Neural cell (in vitro differentiated cells): ENCODE measurements at regions not wholly inside any gene's neighbourhood (a gene's known extent, or its start where the extent isn't known, plus 50 kb on each side); places are given as distances from the start of the nearest gene placed in this dataset.

Experiments
- H2AFZ ChIP-seq: fragments of 200-600, 300-800 bp; sonication (generic), shearing (Covaris generic); 2 replicates; pipeline ENCODE4 v1.6.0; 2014; ENCODE audit warnings: low read depth, mild to moderate bottlenecking, antibody characterized with exemption, low read length, moderate library complexity
- H3F3A ChIP-seq: fragments of 200-600 bp; shearing (Covaris generic); 2 replicates; pipeline ENCODE4 v1.6.1; 2016; ENCODE audit warnings: mild to moderate bottlenecking, moderate library complexity, mixed read lengths, antibody characterized with exemption, low read length; ENCODE audit not compliant: insufficient read depth, poor library complexity, severe bottlenecking
- H3K27ac ChIP-seq: fragments of 200-600, 300-800 bp; sonication (generic), shearing (Covaris generic); 2 replicates; pipeline ENCODE4 v1.5.1; 2014; ENCODE audit warnings: mild to moderate bottlenecking, low read length, moderate library complexity
- H3K27me3 ChIP-seq: fragments of 300-800, 200-600 bp; sonication (generic), shearing (Covaris generic); 2 replicates; pipeline ENCODE4 v1.6.0; 2014; ENCODE audit warnings: mild to moderate bottlenecking, low read depth, low read length, moderate library complexity; ENCODE audit not compliant: insufficient read depth
- H3K36me3 ChIP-seq: fragments of 300-800, 200-600 bp; sonication (generic), shearing (Covaris generic); 2 replicates; pipeline ENCODE4 v1.5.1; 2014; ENCODE audit warnings: mild to moderate bottlenecking, antibody characterized with exemption, low read length, moderate library complexity; ENCODE audit not compliant: insufficient read depth
- H3K4me2 ChIP-seq: fragments of 300-800, 200-600 bp; sonication (generic), shearing (Covaris generic); 2 replicates; pipeline ENCODE4 v1.6.0; 2014; ENCODE audit warnings: mild to moderate bottlenecking, low read length
- H3K4me3 ChIP-seq: fragments of 300-800, 200-600 bp; sonication (generic), shearing (Covaris generic); 2 replicates; pipeline ENCODE4 v1.5.1; 2014; ENCODE audit warnings: mild to moderate bottlenecking, low read length, moderate library complexity
- H3K79me2 ChIP-seq: fragments of 200-600 bp; shearing (Covaris generic); replicated peaks from 2 replicates; pipeline ENCODE4 v1.6.0; 2014; ENCODE audit warnings: mild to moderate bottlenecking, low read length, moderate library complexity; ENCODE audit not compliant: insufficient read depth
- H3K9ac ChIP-seq: fragments of 300-800, 200-600 bp; sonication (generic), shearing (Covaris generic); 2 replicates; pipeline ENCODE4 v1.6.1; 2016; ENCODE audit warnings: mild to moderate bottlenecking, low read length, mixed read lengths
- H3K9me2 ChIP-seq: fragments of 200-600 bp; shearing (Covaris generic); 2 replicates; pipeline ENCODE4 v1.6.1; 2016; ENCODE audit warnings: mild to moderate bottlenecking, low read length, mixed read lengths; ENCODE audit not compliant: insufficient read depth
- H3K9me3 ChIP-seq: fragments of 200-600, 300-800 bp; sonication (generic), shearing (Covaris generic); 2 replicates; pipeline ENCODE4 v1.6.1; 2016; ENCODE audit warnings: mild to moderate bottlenecking, mixed run types, low read length, moderate library complexity, mixed read lengths
- H4K20me1 ChIP-seq: fragments of 200-600 bp; shearing (Covaris generic); 2 replicates; pipeline ENCODE4 v1.6.1; 2016; ENCODE audit warnings: mild to moderate bottlenecking, mixed run types; ENCODE audit not compliant: insufficient read depth
- EP300 ChIP-seq: fragments of 450-650 bp; conservative IDR thresholded peaks from 2 replicates; pipeline ENCODE4 v1.6.1; 2014; ENCODE audit warnings: antibody characterized with exemption, mild to moderate bottlenecking, moderate library complexity; ENCODE audit not compliant: poor library complexity, severe bottlenecking
- EZH2 ChIP-seq: fragments of 200-600, 300-800 bp; shearing (Covaris generic), sonication (generic); IDR thresholded peaks from 2 replicates; pipeline ENCODE4 v1.6.1; 2014; ENCODE audit warnings: antibody characterized with exemption, low read length, borderline replicate concordance, mild to moderate bottlenecking; ENCODE audit not compliant: insufficient read depth, poor library complexity, severe bottlenecking
- MXI1 ChIP-seq: fragments of 450-650 bp; conservative IDR thresholded peaks from 2 replicates; pipeline ENCODE4 v1.6.1; 2014; ENCODE audit warnings: antibody characterized with exemption, mild to moderate bottlenecking; ENCODE audit not compliant: poor library complexity, severe bottlenecking
- POLR2AphosphoS5 ChIP-seq: IDR thresholded peaks from 2 replicates; pipeline ENCODE4 v1.6.1; 2012
- RAD21 ChIP-seq: fragments of 450-650 bp; conservative IDR thresholded peaks from 2 replicates; pipeline ENCODE4 v1.6.1; 2014; ENCODE audit warnings: antibody characterized with exemption, mild to moderate bottlenecking, moderate library complexity
- SMC3 ChIP-seq: fragments of 450-650 bp; conservative IDR thresholded peaks from 2 replicates; pipeline ENCODE4 v1.6.1; 2014; ENCODE audit warnings: antibody characterized with exemption, mild to moderate bottlenecking, moderate library complexity; ENCODE audit not compliant: poor library complexity
- TAF1 ChIP-seq: IDR thresholded peaks from 2 replicates; pipeline ENCODE4 v1.6.1; 2012; ENCODE audit warnings: low read depth
- TF ChIP-seq, protein P1 (sequence below): fragments of 450-650 bp; IDR thresholded peaks from 2 replicates; pipeline ENCODE4 v1.5.1; 2014; ENCODE audit warnings: antibody characterized with exemption, mild to moderate bottlenecking, moderate library complexity; ENCODE audit not compliant: poor library complexity, severe bottlenecking
- TF ChIP-seq, protein P2 (sequence below): IDR thresholded peaks from 2 replicates; pipeline ENCODE4 v1.6.1; 2012; ENCODE audit warnings: borderline replicate concordance

DNA sequence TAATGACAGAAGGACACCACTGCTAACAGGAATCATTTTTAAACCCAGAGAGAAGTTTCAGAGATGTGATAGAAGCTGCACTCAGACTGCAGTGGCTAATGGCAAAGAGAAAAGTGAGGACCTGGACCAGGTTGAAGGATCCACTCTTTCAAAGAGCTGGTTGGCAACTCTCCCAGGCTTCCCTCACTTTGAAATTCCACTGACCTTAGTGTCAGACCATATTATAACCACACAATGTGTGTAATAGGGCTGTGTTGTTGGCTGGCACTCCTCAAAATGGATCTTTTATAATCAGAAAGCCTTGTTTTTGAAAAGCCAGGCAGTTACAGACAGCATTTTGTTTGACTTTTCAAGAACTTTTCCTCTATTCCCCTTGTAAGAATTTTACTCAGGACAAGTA, 280.7 kb downstream of the PRELID2 start:
- Histone ChIP-seq H3K36me3 (no peaks in the 10 kb centered on the region), H3K27ac (no peak overlapping the region), H3K9me2 (no peaks in the 10 kb centered on the region), H3F3A (no peaks in the 10 kb centered on the region), H3K9me3 (no peaks in the 10 kb centered on the region), H3K4me2 (no peak overlapping the region), H3K9ac (no peak overlapping the region), H3K27me3 (no peaks in the 10 kb centered on the region), H3K79me2 (no peaks in the 10 kb centered on the region), H3K4me3 (no peak overlapping the region), H4K20me1 (no peaks in the 10 kb centered on the region), H2AFZ (no peak overlapping the region)
- TF ChIP-seq SMC3 (no peak), POLR2AphosphoS5 (no peak)
- TF ChIP-seq, protein P1, sequence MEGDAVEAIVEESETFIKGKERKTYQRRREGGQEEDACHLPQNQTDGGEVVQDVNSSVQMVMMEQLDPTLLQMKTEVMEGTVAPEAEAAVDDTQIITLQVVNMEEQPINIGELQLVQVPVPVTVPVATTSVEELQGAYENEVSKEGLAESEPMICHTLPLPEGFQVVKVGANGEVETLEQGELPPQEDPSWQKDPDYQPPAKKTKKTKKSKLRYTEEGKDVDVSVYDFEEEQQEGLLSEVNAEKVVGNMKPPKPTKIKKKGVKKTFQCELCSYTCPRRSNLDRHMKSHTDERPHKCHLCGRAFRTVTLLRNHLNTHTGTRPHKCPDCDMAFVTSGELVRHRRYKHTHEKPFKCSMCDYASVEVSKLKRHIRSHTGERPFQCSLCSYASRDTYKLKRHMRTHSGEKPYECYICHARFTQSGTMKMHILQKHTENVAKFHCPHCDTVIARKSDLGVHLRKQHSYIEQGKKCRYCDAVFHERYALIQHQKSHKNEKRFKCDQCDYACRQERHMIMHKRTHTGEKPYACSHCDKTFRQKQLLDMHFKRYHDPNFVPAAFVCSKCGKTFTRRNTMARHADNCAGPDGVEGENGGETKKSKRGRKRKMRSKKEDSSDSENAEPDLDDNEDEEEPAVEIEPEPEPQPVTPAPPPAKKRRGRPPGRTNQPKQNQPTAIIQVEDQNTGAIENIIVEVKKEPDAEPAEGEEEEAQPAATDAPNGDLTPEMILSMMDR, result no peak

DNA sequence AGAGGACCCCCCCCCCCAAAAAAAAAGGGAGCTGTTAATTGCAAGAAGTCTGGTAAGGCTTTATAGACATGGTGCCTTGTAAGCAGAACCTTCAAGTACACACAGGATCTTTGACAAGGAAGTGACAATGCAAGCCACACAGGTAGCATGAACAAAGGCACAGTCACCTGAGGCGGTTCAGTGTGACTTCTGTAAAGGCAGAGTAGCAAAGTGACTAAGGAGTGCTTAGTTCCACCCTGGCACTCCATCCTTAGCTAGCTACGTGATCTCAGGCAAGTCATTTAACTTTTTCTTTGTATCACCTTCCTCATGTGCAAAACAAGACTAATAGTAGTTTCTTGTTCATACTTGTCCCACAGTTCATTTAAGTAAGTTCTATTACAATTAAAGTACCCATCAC, 282.0 kb downstream of the PRELID2 start:
- H4K20me1 ChIP-seq, result no peaks in the 10 kb centered on the region
- H3K4me2 ChIP-seq, result no peak overlapping the region
- H3K4me3 ChIP-seq, result no peak overlapping the region
- no peak overlapping the region for H3K9ac ChIP-seq
- no peaks in the 10 kb centered on the region for H3F3A ChIP-seq
- no peak overlapping the region for H3K27ac ChIP-seq
- no peaks in the 10 kb centered on the region for H3K79me2 ChIP-seq
- TF ChIP-seq SMC3 (no peak), TAF1 (no peak), RAD21 (no peak), POLR2AphosphoS5 (no peak), MXI1 (no peak), EP300 (no peak), EZH2 (no peak)
- TF ChIP-seq, protein P1, result no peak
- TF ChIP-seq, protein P2, sequence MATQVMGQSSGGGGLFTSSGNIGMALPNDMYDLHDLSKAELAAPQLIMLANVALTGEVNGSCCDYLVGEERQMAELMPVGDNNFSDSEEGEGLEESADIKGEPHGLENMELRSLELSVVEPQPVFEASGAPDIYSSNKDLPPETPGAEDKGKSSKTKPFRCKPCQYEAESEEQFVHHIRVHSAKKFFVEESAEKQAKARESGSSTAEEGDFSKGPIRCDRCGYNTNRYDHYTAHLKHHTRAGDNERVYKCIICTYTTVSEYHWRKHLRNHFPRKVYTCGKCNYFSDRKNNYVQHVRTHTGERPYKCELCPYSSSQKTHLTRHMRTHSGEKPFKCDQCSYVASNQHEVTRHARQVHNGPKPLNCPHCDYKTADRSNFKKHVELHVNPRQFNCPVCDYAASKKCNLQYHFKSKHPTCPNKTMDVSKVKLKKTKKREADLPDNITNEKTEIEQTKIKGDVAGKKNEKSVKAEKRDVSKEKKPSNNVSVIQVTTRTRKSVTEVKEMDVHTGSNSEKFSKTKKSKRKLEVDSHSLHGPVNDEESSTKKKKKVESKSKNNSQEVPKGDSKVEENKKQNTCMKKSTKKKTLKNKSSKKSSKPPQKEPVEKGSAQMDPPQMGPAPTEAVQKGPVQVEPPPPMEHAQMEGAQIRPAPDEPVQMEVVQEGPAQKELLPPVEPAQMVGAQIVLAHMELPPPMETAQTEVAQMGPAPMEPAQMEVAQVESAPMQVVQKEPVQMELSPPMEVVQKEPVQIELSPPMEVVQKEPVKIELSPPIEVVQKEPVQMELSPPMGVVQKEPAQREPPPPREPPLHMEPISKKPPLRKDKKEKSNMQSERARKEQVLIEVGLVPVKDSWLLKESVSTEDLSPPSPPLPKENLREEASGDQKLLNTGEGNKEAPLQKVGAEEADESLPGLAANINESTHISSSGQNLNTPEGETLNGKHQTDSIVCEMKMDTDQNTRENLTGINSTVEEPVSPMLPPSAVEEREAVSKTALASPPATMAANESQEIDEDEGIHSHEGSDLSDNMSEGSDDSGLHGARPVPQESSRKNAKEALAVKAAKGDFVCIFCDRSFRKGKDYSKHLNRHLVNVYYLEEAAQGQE, result no peak
- no peaks in the 10 kb centered on the region for H3K9me3 ChIP-seq
- no peak overlapping the region for H2AFZ ChIP-seq
- H3K36me3 ChIP-seq, result no peaks in the 10 kb centered on the region
- no peaks in the 10 kb centered on the region for H3K27me3 ChIP-seq
- H3K9me2 ChIP-seq, result no peaks in the 10 kb centered on the region
